ENCODE measurements at regions not wholly inside any gene's neighbourhood (a gene's known extent, or its start where the extent isn't known, plus 50 kb on each side); places are given as distances from the start of the nearest gene placed in this dataset.
"Not testable (repeated sequence)": the region's sequence is repeated elsewhere in the genome, so short reads cannot be mapped to it uniquely, and the experiment has no call there.

- DNase-seq (no peak), ATAC-seq (no peak)
- peaks cover 0 to 28% (median 15%) of the 10 kb centered on the region in 11 donors for H3K9me3 ChIP-seq
- H3K27me3 ChIP-seq, result no peaks in the 10 kb centered on the region
- no peaks in the 10 kb centered on the region for H3K36me3 ChIP-seq
- H3K4me3 ChIP-seq, result no peak overlapping the region
- peaks cover 0 to 16% (median 0%) of the 10 kb centered on the region in 9 donors for H3K4me1 ChIP-seq
- 56 to 68% methylated on average over 8 of the region's 8 CpGs for WGBS, 2 donors
- peak overlapping the region in 1 of 10 donors; percentile 9 for H3K27ac ChIP-seq
- no peak for TF ChIP-seq CTCF (IDR thresholded peaks at IDR 0.05)
- intact Hi-C loops (cut with DNase I), result no loop called here
Measured at GRCh38 chr3:27610800-27611525, 111.2 kb downstream of the EOMES start.

GRCh38 chr3:27607370-27607769 lies 114.8 kb downstream of the EOMES start:
- ATAC-seq, result peak in 2 of 8 donors; percentile 46 to 50

DNA sequence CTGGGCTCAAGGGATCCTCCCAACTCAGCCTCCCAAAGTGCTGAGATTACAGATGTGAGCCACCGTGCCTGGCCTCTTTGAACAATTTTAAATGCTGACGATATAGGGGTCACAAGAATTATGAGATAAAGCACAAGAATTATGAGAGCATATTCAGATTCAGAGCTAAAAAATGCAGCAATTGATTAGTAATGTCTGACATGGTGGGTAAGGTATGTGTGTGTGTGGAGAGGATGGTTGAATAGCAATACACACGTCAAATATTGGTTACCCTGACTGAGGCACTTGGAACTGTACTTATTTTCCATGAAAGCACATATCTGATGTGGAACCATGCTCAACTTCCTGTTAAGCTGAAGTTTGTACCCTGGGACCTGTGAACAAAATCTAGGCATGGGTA lies 115.6 kb downstream of the EOMES start:
- TF ChIP-seq CTCF (IDR thresholded peaks at IDR 0.05), result no peak
- H3K27ac ChIP-seq, result no peak overlapping the region
- 80 to 88% methylated on average over 3 of the region's 3 CpGs for WGBS, 2 donors
- no peak for DNase-seq
- H3K9me3 ChIP-seq, result no peaks in the 10 kb centered on the region
- intact Hi-C loops (cut with DNase I), result no loop called here
- no peak overlapping the region for H3K4me3 ChIP-seq
- ATAC-seq, result no peak
- H3K27me3 ChIP-seq, result no peaks in the 10 kb centered on the region
- H3K36me3 ChIP-seq, result no peaks in the 10 kb centered on the region
- peaks cover 0 to 16% (median 0%) of the 10 kb centered on the region in 9 donors for H3K4me1 ChIP-seq

More at GRCh38 chr3:27607370-27607769, 114.8 kb downstream of the EOMES start:
- peaks cover 0 to 2% (median 0%) of the 10 kb centered on the region in 11 donors for H3K9me3 ChIP-seq
- peaks cover 0 to 16% (median 0%) of the 10 kb centered on the region in 9 donors for H3K4me1 ChIP-seq
- no peaks in the 10 kb centered on the region for H3K36me3 ChIP-seq
- TF ChIP-seq CTCF (IDR thresholded peaks at IDR 0.05), result no peak
- H3K4me3 ChIP-seq, result no peak overlapping the region
- no peaks in the 10 kb centered on the region for H3K27me3 ChIP-seq
- H3K27ac ChIP-seq, result no peak overlapping the region
- DNase-seq, result no peak
- intact Hi-C loops (cut with DNase I), result no loop called here
- WGBS, 2 donors, result 79 to 92% methylated on average over 1 of the region's 1 CpG

- not testable (repeated sequence) for DNase-seq
Measured at GRCh38 chr3:27601311-27601710, 117.1 kb upstream of the SLC4A7 start.

DNA sequence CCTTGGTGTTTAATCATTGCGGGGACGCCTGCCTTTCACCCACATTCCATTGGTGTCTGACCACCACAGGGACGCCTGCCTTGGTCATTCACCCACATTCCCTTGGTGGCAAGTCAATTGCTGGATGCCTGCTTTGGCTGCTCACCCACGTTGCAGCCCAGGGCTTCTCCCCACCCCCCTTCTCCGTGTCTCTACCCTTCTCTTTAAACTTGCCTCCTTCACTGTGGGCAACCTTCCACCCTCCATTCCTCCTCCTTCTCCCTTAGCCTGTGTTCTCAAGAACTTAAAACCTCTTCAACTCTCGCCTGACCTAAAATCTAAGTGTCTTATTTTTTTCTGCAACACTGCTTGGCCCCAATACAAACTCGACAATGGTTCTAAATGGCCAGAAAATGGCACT lies 115.6 kb upstream of the SLC4A7 start:
- H3K9me3 ChIP-seq; intact Hi-C loops (cut with DNase I); H3K4me3 ChIP-seq; H3K27me3 ChIP-seq; DNase-seq; H3K27ac ChIP-seq; H3K36me3 ChIP-seq; ATAC-seq: not testable (repeated sequence)
- H3K4me1 ChIP-seq, result peaks cover 0 to 17% (median 1%) of the 10 kb centered on the region in 9 donors
- WGBS, 2 donors, result 86% methylated on average over 7 of the region's 7 CpGs

More at GRCh38 chr3:27601311-27601710, 117.1 kb upstream of the SLC4A7 start:
- intact Hi-C loops (cut with DNase I); ATAC-seq; H3K4me3 ChIP-seq; H3K4me1 ChIP-seq; H3K9me3 ChIP-seq; H3K27me3 ChIP-seq; H3K27ac ChIP-seq; H3K36me3 ChIP-seq: not testable (repeated sequence)
- WGBS, 2 donors, result 82 to 95% methylated on average over 3 of the region's 3 CpGs
